ENCODE measurements at regions not wholly inside any gene's neighbourhood (a gene's known extent, or its start where the extent isn't known, plus 50 kb on each side); places are given as distances from the start of the nearest gene placed in this dataset.
"Not testable (repeated sequence)": the region's sequence is repeated elsewhere in the genome, so short reads cannot be mapped to it uniquely, and the experiment has no call there.

GRCh38 chr2:2919574-2920365 is 457.8 kb downstream of the EIPR1 start:
- no peak for ATAC-seq

- no peak for ATAC-seq
Observed at GRCh38 chr2:2919026-2919425, 458.6 kb downstream of the EIPR1 start.

- no peak for ATAC-seq
Observed at GRCh38 chr2:2916621-2917020, 461.0 kb downstream of the EIPR1 start.

GRCh38 chr2:2914252-2914651 is 463.4 kb downstream of the EIPR1 start:
- ATAC-seq, result no peak

- no peak for ATAC-seq
Observed at GRCh38 chr2:2913601-2914120, 464.0 kb downstream of the EIPR1 start.

- no peak for ATAC-seq
Observed at GRCh38 chr2:2912731-2913130, 464.9 kb downstream of the EIPR1 start.

- no peak for ATAC-seq
Observed at GRCh38 chr2:2912293-2912692, 465.3 kb downstream of the EIPR1 start.

- ATAC-seq, result no peak
Observed at GRCh38 chr2:2910259-2910658, 467.4 kb downstream of the EIPR1 start.

- ATAC-seq, result no peak
Observed at GRCh38 chr2:2909086-2910035, 468.3 kb downstream of the EIPR1 start.

- ATAC-seq, result no peak
Observed at GRCh38 chr2:2906091-2906490, 471.5 kb downstream of the EIPR1 start.

- ATAC-seq, result no peak
Observed at GRCh38 chr2:2904721-2905350, 472.8 kb downstream of the EIPR1 start.

GRCh38 chr2:2902547-2903281 is 474.9 kb downstream of the EIPR1 start:
- ATAC-seq, result no peak

- ATAC-seq, result no peak
Observed at GRCh38 chr2:2901384-2902345, 476.0 kb downstream of the EIPR1 start.

- no peak for ATAC-seq
Observed at GRCh38 chr2:2899826-2900225, 477.8 kb downstream of the EIPR1 start.

GRCh38 chr2:2898744-2899143 is 478.9 kb downstream of the EIPR1 start:
- ATAC-seq, result no peak

- ATAC-seq, result no peak
Observed at GRCh38 chr2:2896643-2897042, 481.0 kb downstream of the EIPR1 start.

- ATAC-seq, result no peak
Observed at GRCh38 chr2:2896011-2896410, 481.6 kb downstream of the EIPR1 start.

GRCh38 chr2:2894011-2894410 is 483.6 kb downstream of the EIPR1 start:
- ATAC-seq, result not testable (repeated sequence)

- no peak for ATAC-seq
Observed at GRCh38 chr2:2892892-2893291, 484.7 kb downstream of the EIPR1 start.

GRCh38 chr2:2892378-2892777 is 485.2 kb downstream of the EIPR1 start:
- ATAC-seq, result no peak

GRCh38 chr2:2890901-2891300 is 486.7 kb downstream of the EIPR1 start:
- no peak for ATAC-seq
